Activated naive CD4-positive, alpha-beta T cell treated with anti-CD3 and anti-CD28 coated beads, Interleukin-2, amount 50 U/mL, for 24 hours (primary cell): ENCODE measurements at regions not wholly inside any gene's neighbourhood (a gene's known extent, or its start where the extent isn't known, plus 50 kb on each side); places are given as distances from the start of the nearest gene placed in this dataset.

Experiments
- H3K27ac Mint-ChIP-seq: one replicate; pipeline ENCODE4 v1.8.0; 2021; ENCODE audit warnings: mild to moderate bottlenecking, mixed read lengths
- H3K27me3 Mint-ChIP-seq: one replicate; pipeline ENCODE4 v1.8.0; 2021; ENCODE audit warnings: mixed read lengths
- H3K36me3 Mint-ChIP-seq: one replicate; pipeline ENCODE4 v1.8.0; 2021; ENCODE audit warnings: mixed read lengths
- H3K4me1 Mint-ChIP-seq: one replicate; pipeline ENCODE4 v1.8.0; 2021; ENCODE audit warnings: mixed read lengths
- H3K4me3 Mint-ChIP-seq: one replicate; pipeline ENCODE4 v1.8.0; 2021; ENCODE audit warnings: mild to moderate bottlenecking, mixed read lengths
- H3K9me3 Mint-ChIP-seq: one replicate; pipeline ENCODE4 v1.8.0; 2021; ENCODE audit warnings: mixed read lengths

GRCh38 chr14:61925732-61926435 lies 163.7 kb downstream of the SNAPC1 start:
- no peaks in the 10 kb centered on the region for H3K4me1 Mint-ChIP-seq
- no peaks in the 10 kb centered on the region for H3K36me3 Mint-ChIP-seq
- H3K4me3 Mint-ChIP-seq: no peak overlapping the region
- H3K9me3 Mint-ChIP-seq: no peaks in the 10 kb centered on the region
- H3K27ac Mint-ChIP-seq: no peak overlapping the region
- peaks cover 8% of the 10 kb centered on the region for H3K27me3 Mint-ChIP-seq

- no peak overlapping the region for H3K4me3 Mint-ChIP-seq
- no peaks in the 10 kb centered on the region for H3K9me3 Mint-ChIP-seq
- no peak overlapping the region for H3K27ac Mint-ChIP-seq
- no peaks in the 10 kb centered on the region for H3K4me1 Mint-ChIP-seq
- peaks cover 8% of the 10 kb centered on the region for H3K27me3 Mint-ChIP-seq
- no peaks in the 10 kb centered on the region for H3K36me3 Mint-ChIP-seq
Observed at GRCh38 chr14:61927060-61927459, 164.8 kb downstream of the SNAPC1 start.

- H3K36me3 Mint-ChIP-seq: no peaks in the 10 kb centered on the region
- no peaks in the 10 kb centered on the region for H3K9me3 Mint-ChIP-seq
- H3K27ac Mint-ChIP-seq: no peak overlapping the region
- no peak overlapping the region for H3K4me3 Mint-ChIP-seq
- no peaks in the 10 kb centered on the region for H3K4me1 Mint-ChIP-seq
- peaks cover 10% of the 10 kb centered on the region for H3K27me3 Mint-ChIP-seq
Observed at GRCh38 chr14:61927520-61927919, 165.3 kb downstream of the SNAPC1 start.

DNA sequence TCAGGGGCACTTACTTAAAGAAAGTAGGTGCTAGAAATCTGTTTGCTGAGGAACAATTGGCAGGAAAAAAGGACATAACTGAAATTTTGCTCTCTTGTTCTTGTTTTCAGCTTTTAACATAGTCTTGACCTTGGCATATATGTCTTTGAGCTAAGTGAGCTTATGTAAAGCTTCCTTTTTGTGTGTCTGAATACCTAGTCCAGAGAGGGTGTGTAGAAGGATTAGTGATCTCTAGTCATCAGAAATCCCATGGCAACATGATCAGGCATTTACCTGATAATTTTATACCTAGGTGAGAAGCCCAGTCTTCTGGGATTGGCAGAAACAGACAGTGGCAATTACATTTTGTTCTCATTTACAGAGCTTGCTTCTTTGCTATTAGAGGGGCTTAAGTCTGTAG lies 166.1 kb downstream of the SNAPC1 start:
- H3K4me1 Mint-ChIP-seq: no peaks in the 10 kb centered on the region
- no peak overlapping the region for H3K27ac Mint-ChIP-seq
- peaks cover 10% of the 10 kb centered on the region for H3K27me3 Mint-ChIP-seq
- no peak overlapping the region for H3K4me3 Mint-ChIP-seq
- no peaks in the 10 kb centered on the region for H3K9me3 Mint-ChIP-seq
- no peaks in the 10 kb centered on the region for H3K36me3 Mint-ChIP-seq

DNA sequence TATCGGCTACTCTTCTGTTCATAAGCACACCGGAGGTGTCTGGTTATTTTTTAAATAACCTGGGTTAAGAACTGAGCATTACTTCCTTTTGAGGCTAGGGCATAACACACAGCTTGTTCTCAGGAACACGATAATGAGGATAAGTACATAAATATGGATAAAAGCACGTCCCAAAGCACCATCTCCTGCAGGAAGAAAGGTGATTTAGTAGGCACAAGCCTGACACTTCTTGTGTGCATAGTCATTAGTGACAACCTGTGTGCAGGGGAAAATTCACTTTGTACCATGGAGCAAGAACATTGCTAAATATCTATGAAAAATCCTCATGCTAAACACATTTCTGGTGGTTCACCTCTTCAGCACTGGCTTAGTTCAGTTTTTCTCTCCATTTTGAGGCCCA lies 166.5 kb downstream of the SNAPC1 start:
- no peak overlapping the region for H3K4me3 Mint-ChIP-seq
- no peak overlapping the region for H3K27ac Mint-ChIP-seq
- H3K4me1 Mint-ChIP-seq: no peaks in the 10 kb centered on the region
- no peaks in the 10 kb centered on the region for H3K36me3 Mint-ChIP-seq
- peaks cover 10% of the 10 kb centered on the region for H3K27me3 Mint-ChIP-seq
- no peaks in the 10 kb centered on the region for H3K9me3 Mint-ChIP-seq

DNA sequence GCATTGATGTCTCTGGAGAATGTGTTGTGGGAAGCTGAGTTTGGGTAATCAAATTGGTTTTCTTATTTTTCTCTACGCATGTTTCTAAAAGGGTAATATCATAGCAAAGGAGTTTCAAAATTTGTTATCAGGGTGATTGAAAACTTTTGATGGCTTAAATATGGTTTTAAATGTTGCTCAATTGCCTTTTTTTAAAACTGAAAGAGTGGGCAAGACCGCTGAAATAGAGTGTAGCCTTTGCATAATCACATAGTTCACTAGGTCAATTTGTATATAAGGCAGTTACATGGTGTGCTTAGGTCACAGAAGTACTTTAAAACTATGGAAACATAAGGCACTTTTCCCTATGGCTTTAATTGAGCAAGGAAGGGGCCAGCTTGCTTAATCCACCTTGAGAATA lies 167.4 kb downstream of the SNAPC1 start:
- H3K9me3 Mint-ChIP-seq: no peaks in the 10 kb centered on the region
- no peaks in the 10 kb centered on the region for H3K4me1 Mint-ChIP-seq
- H3K27me3 Mint-ChIP-seq: peaks cover 7% of the 10 kb centered on the region
- H3K4me3 Mint-ChIP-seq: no peak overlapping the region
- H3K27ac Mint-ChIP-seq: no peak overlapping the region
- H3K36me3 Mint-ChIP-seq: no peaks in the 10 kb centered on the region

DNA sequence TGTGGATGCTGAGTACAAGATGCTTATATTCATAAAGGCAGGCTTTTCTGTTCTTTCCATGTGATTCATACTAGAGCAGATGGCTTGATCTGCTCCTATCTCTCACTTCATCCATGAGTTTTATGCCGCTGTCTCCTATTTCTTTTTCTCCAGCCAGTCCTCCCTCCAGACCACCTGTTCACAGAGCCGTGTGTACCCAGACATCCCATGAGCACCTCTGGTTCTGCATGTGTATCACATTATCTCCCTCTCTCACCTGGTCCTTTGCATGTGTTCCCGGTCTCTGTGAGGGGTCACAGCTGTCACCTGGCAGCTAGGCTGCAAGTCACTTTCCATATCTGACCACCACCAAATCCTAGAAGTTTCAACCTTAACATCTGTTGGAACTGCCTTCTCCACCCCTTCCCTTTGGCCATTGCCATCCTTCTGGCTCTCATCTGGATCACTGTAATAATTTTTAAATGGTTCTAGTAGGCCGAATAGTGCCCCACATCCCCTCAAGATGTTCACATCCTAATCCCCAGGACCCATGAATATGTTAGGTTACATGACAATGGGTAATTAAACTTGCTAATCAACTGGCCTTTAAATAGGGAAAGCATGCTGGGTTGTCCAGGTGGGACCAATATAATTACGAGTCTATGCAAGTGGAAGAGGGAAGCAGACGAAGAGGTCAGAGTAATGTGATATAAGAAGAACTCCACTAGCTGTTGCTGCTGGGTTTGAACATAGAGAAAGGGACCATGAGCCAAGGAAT lies 168.1 kb downstream of the SNAPC1 start:
- no peaks in the 10 kb centered on the region for H3K4me1 Mint-ChIP-seq
- H3K27ac Mint-ChIP-seq: no peak overlapping the region
- H3K36me3 Mint-ChIP-seq: no peaks in the 10 kb centered on the region
- no peaks in the 10 kb centered on the region for H3K9me3 Mint-ChIP-seq
- H3K27me3 Mint-ChIP-seq: peaks cover 7% of the 10 kb centered on the region
- no peak overlapping the region for H3K4me3 Mint-ChIP-seq

DNA sequence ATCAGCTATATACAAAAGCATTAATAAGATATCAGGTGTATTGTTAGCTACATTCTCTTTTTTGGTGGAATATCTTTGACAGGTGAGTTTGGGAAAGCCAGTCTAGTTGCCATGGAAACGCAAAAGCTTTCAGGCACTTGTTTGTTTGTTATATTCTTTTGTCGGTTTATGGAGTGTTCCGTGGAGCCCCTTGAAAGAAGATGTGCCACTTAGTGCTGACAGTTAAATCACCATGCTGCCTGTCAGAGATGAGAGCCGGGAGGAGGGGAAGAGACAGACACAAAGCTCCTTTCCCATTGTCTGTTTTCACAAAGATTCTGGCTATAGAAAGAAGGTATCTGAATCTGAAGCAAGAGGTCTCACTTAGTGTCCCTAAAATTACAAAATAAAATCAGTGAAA lies 170.8 kb downstream of the SNAPC1 start:
- Mint-ChIP-seq H3K27ac (no peak overlapping the region), H3K4me3 (no peak overlapping the region), H3K4me1 (no peaks in the 10 kb centered on the region), H3K36me3 (no peaks in the 10 kb centered on the region), H3K27me3 (peaks cover 21% of the 10 kb centered on the region), H3K9me3 (no peaks in the 10 kb centered on the region)

DNA sequence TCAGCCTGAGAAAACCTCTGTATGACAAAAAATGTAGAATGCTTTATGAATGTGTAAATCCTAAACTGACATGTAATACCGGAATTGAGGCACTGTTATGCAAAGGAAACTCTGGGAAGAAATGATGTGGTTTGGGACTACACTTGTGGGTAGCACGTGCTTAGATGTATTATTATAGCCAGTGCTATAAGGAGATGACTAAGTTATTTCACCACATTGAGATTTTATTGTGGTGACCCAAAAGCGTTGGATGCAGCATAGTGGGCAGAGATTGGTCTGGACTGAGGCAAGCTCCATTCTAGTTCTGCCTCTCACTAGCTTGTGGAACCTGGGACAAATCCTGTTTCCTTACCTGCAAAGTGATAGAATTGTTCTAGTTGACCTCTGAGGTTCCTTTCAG lies 172.2 kb downstream of the SNAPC1 start:
- no peak overlapping the region for H3K27ac Mint-ChIP-seq
- no peak overlapping the region for H3K4me3 Mint-ChIP-seq
- H3K27me3 Mint-ChIP-seq: peaks cover 17% of the 10 kb centered on the region
- no peaks in the 10 kb centered on the region for H3K4me1 Mint-ChIP-seq
- H3K36me3 Mint-ChIP-seq: no peaks in the 10 kb centered on the region
- no peaks in the 10 kb centered on the region for H3K9me3 Mint-ChIP-seq

- H3K27me3 Mint-ChIP-seq: peaks cover 26% of the 10 kb centered on the region
- H3K4me1 Mint-ChIP-seq: no peaks in the 10 kb centered on the region
- no peaks in the 10 kb centered on the region for H3K9me3 Mint-ChIP-seq
- no peak overlapping the region for H3K4me3 Mint-ChIP-seq
- H3K27ac Mint-ChIP-seq: no peak overlapping the region
- peaks cover 1% of the 10 kb centered on the region for H3K36me3 Mint-ChIP-seq
Observed at GRCh38 chr14:61939776-61940175, 177.6 kb downstream of the SNAPC1 start.

- no peak overlapping the region for H3K27ac Mint-ChIP-seq
- H3K9me3 Mint-ChIP-seq: no peaks in the 10 kb centered on the region
- no peak overlapping the region for H3K4me3 Mint-ChIP-seq
- no peaks in the 10 kb centered on the region for H3K4me1 Mint-ChIP-seq
- peaks cover 21% of the 10 kb centered on the region for H3K27me3 Mint-ChIP-seq
- H3K36me3 Mint-ChIP-seq: peaks cover 1% of the 10 kb centered on the region
Observed at GRCh38 chr14:61940666-61941420, 178.6 kb downstream of the SNAPC1 start.

GRCh38 chr14:61941421-61942150 lies 179.4 kb downstream of the SNAPC1 start:
- peaks cover 1% of the 10 kb centered on the region for H3K36me3 Mint-ChIP-seq
- no peak overlapping the region for H3K4me3 Mint-ChIP-seq
- no peaks in the 10 kb centered on the region for H3K9me3 Mint-ChIP-seq
- H3K27ac Mint-ChIP-seq: no peak overlapping the region
- H3K27me3 Mint-ChIP-seq: peaks cover 18% of the 10 kb centered on the region
- H3K4me1 Mint-ChIP-seq: no peaks in the 10 kb centered on the region

- no peaks in the 10 kb centered on the region for H3K36me3 Mint-ChIP-seq
- H3K27ac Mint-ChIP-seq: no peak overlapping the region
- H3K9me3 Mint-ChIP-seq: no peaks in the 10 kb centered on the region
- H3K4me3 Mint-ChIP-seq: no peak overlapping the region
- H3K27me3 Mint-ChIP-seq: peaks cover 5% of the 10 kb centered on the region
- H3K4me1 Mint-ChIP-seq: no peaks in the 10 kb centered on the region
Observed at GRCh38 chr14:61948376-61948775, 186.2 kb downstream of the SNAPC1 start.

DNA sequence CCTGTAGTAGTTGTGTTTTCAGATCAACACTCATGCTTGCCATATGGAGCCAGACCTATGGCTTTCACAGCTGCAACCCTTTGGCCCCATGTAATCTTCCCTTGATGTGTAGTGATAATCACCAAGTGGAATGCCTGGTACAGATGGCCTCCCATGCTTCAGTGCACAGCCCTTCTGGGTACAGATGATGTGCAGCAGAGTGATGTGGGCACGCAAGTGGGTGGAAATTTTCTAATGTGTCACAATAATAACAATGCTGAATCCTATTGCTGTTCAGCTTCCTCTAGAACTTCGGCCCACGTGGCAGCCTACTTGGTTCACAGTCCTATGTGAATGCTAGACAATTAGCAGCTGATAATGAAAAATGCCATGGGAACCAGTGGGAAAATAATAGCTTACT lies 188.1 kb downstream of the SNAPC1 start:
- no peak overlapping the region for H3K4me3 Mint-ChIP-seq
- peaks cover 5% of the 10 kb centered on the region for H3K27me3 Mint-ChIP-seq
- H3K9me3 Mint-ChIP-seq: no peaks in the 10 kb centered on the region
- no peaks in the 10 kb centered on the region for H3K36me3 Mint-ChIP-seq
- no peak overlapping the region for H3K27ac Mint-ChIP-seq
- no peaks in the 10 kb centered on the region for H3K4me1 Mint-ChIP-seq

- Mint-ChIP-seq H3K27me3 (peaks cover 10% of the 10 kb centered on the region), H3K27ac (no peak overlapping the region), H3K36me3 (no peaks in the 10 kb centered on the region), H3K4me1 (no peaks in the 10 kb centered on the region), H3K4me3 (no peak overlapping the region), H3K9me3 (peaks cover 5% of the 10 kb centered on the region)
Observed at GRCh38 chr14:61953602-61954001, 191.4 kb downstream of the SNAPC1 start.
